ENCODE measurements at regions not wholly inside any gene's neighbourhood (a gene's known extent, or its start where the extent isn't known, plus 50 kb on each side); places are given as distances from the start of the nearest gene placed in this dataset.

- no peak for TF ChIP-seq CTCF (IDR thresholded peaks at IDR 0.05; ENCODE audit: borderline replicate concordance, extremely low read depth, low read length, poor library complexity, severe bottlenecking)
- TF ChIP-seq EZH2 (IDR thresholded peaks at IDR 0.05; ENCODE audit: borderline replicate concordance, low read depth, low read length, severe bottlenecking), result no peak
Observed at GRCh38 chrX:113157496-113157895, 316.9 kb upstream of the AMOT start.

Data from DND-41 (cell line).